Small intestine (tissue), 7 donors: ENCODE measurements at regions not wholly inside any gene's neighbourhood (a gene's known extent, or its start where the extent isn't known, plus 50 kb on each side); places are given as distances from the start of the nearest gene placed in this dataset.
"Not testable (repeated sequence)": the region's sequence is repeated elsewhere in the genome, so short reads cannot be mapped to it uniquely, and the experiment has no call there.

Experiments used
- DNase-seq, 2 donors: peaks; one replicate each; pipeline versions ENCODE4 v3.0.0 to v3.0.0-alpha.2; 2013
- FAIRE-seq: peaks from 2 replicates; lab custom pipeline; 2012; peaks lifted over from hg19 to GRCh38; lab: Jason Lieb, UNC
- H3K27ac ChIP-seq, 3 donors: one replicate each; pipeline ENCODE4 v1.5.1; 2013; ENCODE audit warnings: low read length in 2 of 3, mild to moderate bottlenecking in 2 of 3, control low read depth in 1 of 3, inconsistent platforms in 1 of 3, low read depth in 1 of 3, moderate library complexity in 1 of 3
- H3K27me3 ChIP-seq, 3 donors: one replicate each; pipeline ENCODE4 v1.6.1; 2013; ENCODE audit warnings: low read length in 3 of 3, inconsistent platforms in 1 of 3; ENCODE audit not compliant: control insufficient read depth in 3 of 3, insufficient read depth in 3 of 3
- H3K36me3 ChIP-seq, 3 donors: one replicate each; pipeline ENCODE4 v1.6.1; 2013; ENCODE audit warnings: low read length in 3 of 3, inconsistent platforms in 1 of 3, low read depth in 1 of 3, mild to moderate bottlenecking in 1 of 3, moderate library complexity in 1 of 3; ENCODE audit not compliant: control insufficient read depth in 3 of 3, insufficient read depth in 2 of 3
- H3K4me1 ChIP-seq, 3 donors: one replicate each; pipeline ENCODE4 v1.6.1; 2013; ENCODE audit warnings: low read length in 2 of 3, inconsistent platforms in 1 of 3, low read depth in 1 of 3, mild to moderate bottlenecking in 1 of 3, moderate library complexity in 1 of 3; ENCODE audit not compliant: control insufficient read depth in 3 of 3, insufficient read depth in 2 of 3
- H3K4me3 ChIP-seq, 3 donors: one replicate each; pipeline ENCODE4 v1.5.1; 2013; ENCODE audit warnings: low read length in 3 of 3, control low read depth in 1 of 3, inconsistent platforms in 1 of 3, low read depth in 1 of 3, mild to moderate bottlenecking in 1 of 3, moderate library complexity in 1 of 3
- H3K9me3 ChIP-seq, 2 donors: one replicate each; pipeline ENCODE4 v1.6.1; 2013; ENCODE audit warnings: low read depth in 1 of 2, low read length in 1 of 2; ENCODE audit not compliant: control insufficient read depth in 2 of 2, insufficient read depth in 1 of 2
- WGBS, 3 donors: extraction: QIAGEN DNeasy Blood & Tissue Kit; methylation state at CpG; one replicate each; pipeline ENCODE4 v1.1.7; 2013; 5-methylcytosine and 5-hydroxymethylcytosine counted together
- donor health status: healthy with polysubstance abuse.
- donor health status: control.
- donor health status: control.
- donor health status: Bipolar disorder and iron deficiency.
- donor health status: healthy.

GRCh38 chr12:126432780-126433179 lies 1367.5 kb downstream of the AACS start:
- H3K9me3 ChIP-seq: peaks cover 0 to 2% of the 10 kb centered on the region in 2 donors
- no peaks in the 10 kb centered on the region for H3K36me3 ChIP-seq
- H3K27ac ChIP-seq: no peak overlapping the region
- FAIRE-seq (no peak), DNase-seq (no peak)
- H3K27me3 ChIP-seq: no peaks in the 10 kb centered on the region
- no peak overlapping the region for H3K4me3 ChIP-seq
- WGBS, 3 donors: 66 to 79% (median 76%) methylated on average over 1 of the region's 1 CpG
- H3K4me1 ChIP-seq: no peaks in the 10 kb centered on the region

DNA sequence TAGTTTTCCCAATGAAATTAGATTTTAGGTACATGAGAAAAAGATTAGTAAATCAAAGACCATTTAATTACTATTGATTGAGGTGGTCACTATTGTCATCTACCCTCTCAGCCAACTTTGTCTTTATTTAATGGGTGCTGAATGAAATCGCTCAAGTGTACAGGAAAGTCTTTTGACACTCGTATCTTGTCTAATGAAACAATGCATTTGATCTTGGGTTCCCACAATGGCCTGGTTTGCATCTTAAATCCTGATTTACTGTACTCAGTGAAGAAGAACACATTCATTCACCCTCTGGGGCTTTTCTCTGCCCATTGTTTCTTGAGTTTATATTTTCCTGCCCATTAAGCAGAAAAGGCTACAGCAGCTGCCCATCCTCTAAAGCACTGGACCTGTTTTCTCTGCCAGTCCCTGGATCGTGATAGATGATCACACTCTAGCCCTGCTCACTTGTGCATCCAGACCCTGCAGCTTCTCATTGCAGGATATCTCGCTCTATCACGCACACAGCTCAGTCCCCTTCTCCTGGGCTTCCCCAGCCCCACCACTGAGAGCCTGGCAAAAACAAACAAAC lies 1369.3 kb downstream of the AACS start:
- Histone ChIP-seq H3K4me3 (no peak overlapping the region), H3K27me3 (no peaks in the 10 kb centered on the region), H3K4me1 (no peaks in the 10 kb centered on the region), H3K9me3 (peaks cover 0 to 2% of the 10 kb centered on the region in 2 donors), H3K27ac (no peak overlapping the region), H3K36me3 (no peaks in the 10 kb centered on the region)
- FAIRE-seq (no peak), DNase-seq (no peak)
- whole genome bisulfite sequencing, 3 donors: 87 to 88% (median 87%) methylated on average over 5 of the region's 5 CpGs

- DNase-seq (no peak), FAIRE-seq (no peak)
- Histone ChIP-seq H3K4me3 (no peak overlapping the region), H3K9me3 (no peaks in the 10 kb centered on the region), H3K27me3 (no peaks in the 10 kb centered on the region), H3K4me1 (no peaks in the 10 kb centered on the region), H3K27ac (no peak overlapping the region), H3K36me3 (no peaks in the 10 kb centered on the region)
- WGBS, 3 donors: 86 to 92% (median 92%) methylated on average over 3 of the region's 3 CpGs
Observed at GRCh38 chr12:126436041-126436440, 1370.8 kb downstream of the AACS start.

DNA sequence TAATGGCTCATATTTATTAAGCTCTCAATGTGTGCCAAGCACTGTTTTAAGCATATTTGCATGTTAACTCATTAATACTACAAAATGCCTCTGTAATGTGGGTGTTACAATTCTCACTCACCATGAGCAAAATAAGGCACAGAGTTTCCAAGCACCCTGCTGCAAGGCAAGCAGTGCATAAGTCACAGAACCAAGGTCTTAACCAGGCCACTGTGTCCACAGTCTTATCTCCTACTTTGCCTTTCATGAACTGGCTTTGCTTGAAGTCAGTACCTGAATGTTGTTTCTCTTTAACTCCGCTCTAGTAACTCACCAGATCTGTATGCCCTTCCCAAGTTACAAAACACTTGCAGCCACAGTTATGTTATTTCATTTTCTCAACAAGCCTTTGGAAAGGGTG lies 1372.7 kb downstream of the AACS start:
- DNase-seq: no peak
- H3K4me1 ChIP-seq: no peaks in the 10 kb centered on the region
- H3K4me3 ChIP-seq: no peak overlapping the region
- H3K27me3 ChIP-seq: no peaks in the 10 kb centered on the region
- H3K36me3 ChIP-seq: no peaks in the 10 kb centered on the region
- no peak for FAIRE-seq
- H3K9me3 ChIP-seq: no peaks in the 10 kb centered on the region
- WGBS, 3 donors: 43 to 70% (median 48%) methylated on average over 1 of the region's 1 CpG
- no peak overlapping the region for H3K27ac ChIP-seq

DNA sequence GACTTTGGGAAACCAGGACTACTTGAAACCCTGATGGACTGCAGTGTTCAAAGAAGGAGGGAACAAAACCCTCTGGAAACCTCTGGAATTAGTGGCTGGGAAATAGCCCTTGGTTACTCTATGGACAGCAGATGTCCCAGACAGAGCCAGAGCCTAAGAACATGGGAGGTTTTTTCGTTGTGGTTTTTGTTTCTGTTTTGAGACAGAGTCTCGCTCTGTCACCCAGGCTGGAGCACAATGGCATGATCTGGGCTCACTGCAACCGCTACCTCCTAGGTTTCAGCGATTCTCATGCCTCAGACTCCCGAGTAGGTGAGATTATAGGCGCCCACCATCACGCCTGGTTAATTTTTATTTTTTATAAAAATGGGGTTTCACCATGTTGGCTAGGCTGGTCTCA lies 1378.7 kb downstream of the AACS start:
- H3K4me1 ChIP-seq: no peaks in the 10 kb centered on the region
- H3K36me3 ChIP-seq: no peaks in the 10 kb centered on the region
- H3K27me3 ChIP-seq: no peaks in the 10 kb centered on the region
- peaks cover 0 to 11% of the 10 kb centered on the region in 2 donors for H3K9me3 ChIP-seq
- no peak overlapping the region for H3K4me3 ChIP-seq
- no peak overlapping the region for H3K27ac ChIP-seq
- 72 to 76% (median 72%) methylated on average over 7 of the region's 7 CpGs for WGBS, 3 donors
- DNase-seq (no peak), FAIRE-seq (no peak)

DNA sequence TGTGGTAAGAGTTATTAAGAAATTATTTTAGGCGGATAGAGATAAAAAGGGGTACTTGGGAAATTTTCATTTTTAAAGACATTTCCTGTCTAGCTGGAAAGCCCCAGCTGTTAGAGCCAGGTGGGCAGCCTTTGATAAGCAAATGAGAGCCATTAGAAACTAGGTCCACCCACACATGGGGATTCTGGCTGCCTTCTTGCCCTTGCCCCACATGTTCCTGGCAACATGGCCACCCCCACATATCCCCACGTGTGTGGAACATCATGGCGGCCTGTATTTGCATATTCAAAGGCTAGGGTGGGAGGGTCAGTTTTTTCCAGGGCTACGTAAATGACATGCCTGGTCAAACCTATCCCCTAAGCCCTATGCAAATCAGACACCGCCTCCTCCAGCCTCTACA lies 1382.1 kb downstream of the AACS start:
- no peak overlapping the region for H3K27ac ChIP-seq
- no peaks in the 10 kb centered on the region for H3K4me1 ChIP-seq
- H3K36me3 ChIP-seq: no peaks in the 10 kb centered on the region
- 80 to 84% (median 84%) methylated on average over 5 of the region's 5 CpGs for WGBS, 3 donors
- no peak for DNase-seq
- no peaks in the 10 kb centered on the region for H3K27me3 ChIP-seq
- no peak for FAIRE-seq
- H3K9me3 ChIP-seq: peaks cover 0 to 11% of the 10 kb centered on the region in 2 donors
- H3K4me3 ChIP-seq: no peak overlapping the region

- WGBS, 3 donors: 46 to 73% (median 50%) methylated on average over 4 of the region's 4 CpGs
- no peaks in the 10 kb centered on the region for H3K27me3 ChIP-seq
Observed at GRCh38 chr12:126451809-126452208, 1386.6 kb downstream of the AACS start.

DNA sequence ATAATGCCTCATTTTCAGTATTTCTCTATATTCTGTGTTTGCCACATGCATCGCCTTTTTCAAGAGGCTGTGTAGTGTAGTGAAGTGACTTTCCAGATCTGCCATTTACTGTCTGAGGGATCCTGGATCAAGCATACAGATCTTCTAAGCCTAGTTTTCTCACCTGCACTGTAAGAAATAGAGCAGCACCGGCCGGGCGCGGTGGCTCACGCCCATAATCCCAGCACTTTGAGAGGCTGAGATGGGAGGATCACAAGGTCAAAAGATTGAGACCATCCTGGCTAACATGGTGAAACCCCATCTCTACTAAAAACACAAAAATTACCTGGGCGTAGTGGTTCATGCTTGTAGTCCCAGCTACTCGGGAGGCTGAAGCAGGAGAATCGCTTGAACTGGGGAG lies 1387.5 kb downstream of the AACS start:
- H3K27ac ChIP-seq, FAIRE-seq, DNase-seq, H3K27me3 ChIP-seq, H3K36me3 ChIP-seq, H3K4me1 ChIP-seq, H3K9me3 ChIP-seq, H3K4me3 ChIP-seq: not testable (repeated sequence)
- WGBS, 3 donors: 94 to 96% (median 95%) methylated on average over 9 of the region's 9 CpGs

More at GRCh38 chr12:126451809-126452208, 1386.6 kb downstream of the AACS start:
- H3K9me3 ChIP-seq: peaks cover 0 to 11% of the 10 kb centered on the region in 2 donors
- H3K27ac ChIP-seq: no peak overlapping the region
- H3K4me3 ChIP-seq: no peak overlapping the region
- no peak for DNase-seq
- no peaks in the 10 kb centered on the region for H3K4me1 ChIP-seq
- no peak for FAIRE-seq
- H3K36me3 ChIP-seq: no peaks in the 10 kb centered on the region

- Histone ChIP-seq H3K4me1 (no peaks in the 10 kb centered on the region), H3K36me3 (no peaks in the 10 kb centered on the region), H3K4me3 (no peak overlapping the region), H3K27me3 (no peaks in the 10 kb centered on the region), H3K27ac (no peak overlapping the region), H3K9me3 (no peaks in the 10 kb centered on the region)
- WGBS, 3 donors: 50 to 59% (median 55%) methylated on average over 5 of the region's 5 CpGs
- FAIRE-seq: no peak
- no peak for DNase-seq
Observed at GRCh38 chr12:126454581-126454980, 1389.3 kb downstream of the AACS start.
